Mesenteric fat pad (tissue), 1 donor: ENCODE measurements at regions not wholly inside any gene's neighbourhood (a gene's known extent, or its start where the extent isn't known, plus 50 kb on each side); places are given as distances from the start of the nearest gene placed in this dataset.
A peak's percentile ranks its signal among the peaks of the same experiment; 100 is the strongest.

Experiments used
- DNase-seq: peaks from one replicate; pipeline ENCODE4 v3.0.0-alpha.2; 2020; ENCODE audit warnings: low spot score
- donor health status: DM: yes; HTN: yes; CAD: no.

- DNase-seq, result peak; percentile 60
Measured at GRCh38 chr9:126151031-126151685, 175.5 kb upstream of the MVB12B start.

DNA sequence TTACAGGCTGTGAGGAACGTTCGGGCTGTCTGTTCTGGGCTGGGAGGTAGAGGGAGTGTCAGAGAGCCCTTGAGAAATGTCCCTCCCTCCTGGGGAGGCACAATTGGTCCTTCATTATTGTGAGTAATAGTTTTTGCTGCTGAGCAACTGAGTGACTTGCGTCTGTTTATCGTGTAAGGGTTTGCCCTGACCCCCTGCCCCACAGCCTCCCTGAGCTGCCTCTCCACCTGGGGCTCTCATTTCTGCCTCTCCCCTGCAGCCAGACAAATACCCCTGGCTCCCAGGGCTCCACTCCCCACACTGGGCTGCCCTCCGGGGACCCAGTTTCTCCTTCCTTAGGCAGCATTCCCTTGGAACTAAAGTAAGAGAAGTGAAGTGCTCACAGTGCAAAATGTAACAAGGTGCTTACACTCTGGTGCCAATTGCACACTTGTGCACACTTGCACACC is 174.9 kb upstream of the MVB12B start:
- peak; percentile 72 for DNase-seq

DNA sequence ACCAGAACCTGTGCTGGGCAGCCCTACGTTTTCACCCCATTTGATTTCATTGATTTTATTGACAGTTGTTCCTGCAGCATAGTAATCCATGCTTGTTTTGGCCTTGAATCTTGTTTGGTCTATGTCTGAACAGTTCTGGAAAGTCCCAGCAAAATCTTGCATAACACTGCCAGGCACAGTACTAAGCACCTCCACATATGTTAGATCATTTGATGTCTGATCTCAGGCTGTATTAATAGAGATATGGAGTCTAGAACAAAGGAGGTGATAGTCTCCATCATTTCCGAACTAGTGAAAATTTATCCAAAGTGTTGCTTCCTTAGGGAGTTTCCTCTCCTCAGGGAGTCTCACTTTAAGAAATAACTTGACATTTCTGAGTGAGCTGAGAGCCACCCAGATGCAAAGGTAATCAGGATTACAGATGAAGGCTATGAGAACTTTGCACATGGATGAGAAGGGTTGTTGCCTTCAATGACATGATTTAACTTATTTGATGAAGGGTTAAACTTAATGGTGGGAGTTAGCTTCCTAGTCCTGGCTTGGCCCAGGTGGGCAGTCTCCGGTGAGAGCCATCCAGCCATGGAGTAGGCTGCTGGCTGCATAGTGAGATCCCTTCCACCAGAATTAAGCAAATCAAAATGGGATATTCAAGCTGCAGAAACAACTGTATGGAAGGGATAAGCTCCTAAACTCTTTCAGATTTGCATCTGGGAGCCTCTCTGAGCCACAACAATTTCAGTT is 173.8 kb upstream of the MVB12B start:
- no peak for DNase-seq

DNA sequence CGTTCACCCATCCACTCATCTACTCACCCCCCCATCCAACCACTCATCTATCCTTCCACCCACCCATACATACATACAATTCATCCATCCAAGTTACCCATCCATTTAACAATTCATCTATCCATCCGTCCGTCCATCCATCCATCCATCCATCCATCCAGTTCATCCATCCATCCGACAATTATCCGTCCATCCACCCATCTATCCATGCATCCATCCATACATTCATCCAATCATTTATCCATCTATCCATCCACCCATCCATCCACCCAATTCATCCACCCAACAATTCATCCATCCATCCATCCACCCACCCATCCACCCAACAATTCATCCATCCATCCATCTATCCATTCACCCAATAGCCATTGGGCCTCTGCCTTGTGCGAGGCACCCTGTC is 173.2 kb upstream of the MVB12B start:
- no peak for DNase-seq

GRCh38 chr9:126154182-126154827 is 172.3 kb upstream of the MVB12B start:
- peak; percentile 60 for DNase-seq

DNA sequence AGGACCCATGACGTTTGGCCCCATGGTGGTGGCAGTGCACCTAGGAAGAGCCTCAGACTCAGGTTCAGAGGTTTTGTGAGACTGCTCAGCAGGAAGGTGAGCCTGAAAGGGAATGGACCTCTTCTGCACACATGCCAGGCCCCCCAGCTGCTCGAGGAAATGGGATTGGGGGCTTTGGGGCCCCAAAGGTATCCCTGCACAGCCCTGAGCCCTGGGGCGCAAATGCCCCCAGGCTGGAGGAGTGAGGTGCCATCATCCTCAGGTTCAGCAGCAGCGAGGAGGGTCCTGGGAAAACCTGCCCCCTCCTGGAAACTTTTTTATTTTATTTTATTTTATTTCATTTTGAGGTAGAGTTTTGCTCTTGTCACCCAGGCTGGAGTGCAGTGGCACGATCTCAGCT is 171.8 kb upstream of the MVB12B start:
- DNase-seq, result peak; percentile 51

- DNase-seq, result peak; percentile 62
Measured at GRCh38 chr9:126155756-126156664, 170.6 kb upstream of the MVB12B start.

DNA sequence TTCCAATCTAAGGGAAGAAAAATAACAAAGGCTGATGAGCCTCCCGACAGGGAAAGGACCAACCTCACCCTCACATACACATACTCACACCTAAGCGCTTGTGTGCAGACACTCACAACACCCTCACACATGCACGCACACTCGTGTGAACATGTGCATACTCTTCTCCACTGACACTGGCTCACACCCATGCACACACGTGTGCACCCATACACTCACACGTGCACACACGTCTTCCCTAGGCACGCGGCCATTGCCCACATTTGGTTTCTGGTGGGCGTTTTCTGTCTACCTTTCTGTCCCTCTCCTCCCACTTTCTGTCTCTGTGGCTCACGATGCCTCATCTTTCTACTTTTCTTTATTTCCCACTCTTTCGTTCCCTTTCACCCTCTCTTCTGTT is 169.7 kb upstream of the MVB12B start:
- peak; percentile 45 for DNase-seq

DNA sequence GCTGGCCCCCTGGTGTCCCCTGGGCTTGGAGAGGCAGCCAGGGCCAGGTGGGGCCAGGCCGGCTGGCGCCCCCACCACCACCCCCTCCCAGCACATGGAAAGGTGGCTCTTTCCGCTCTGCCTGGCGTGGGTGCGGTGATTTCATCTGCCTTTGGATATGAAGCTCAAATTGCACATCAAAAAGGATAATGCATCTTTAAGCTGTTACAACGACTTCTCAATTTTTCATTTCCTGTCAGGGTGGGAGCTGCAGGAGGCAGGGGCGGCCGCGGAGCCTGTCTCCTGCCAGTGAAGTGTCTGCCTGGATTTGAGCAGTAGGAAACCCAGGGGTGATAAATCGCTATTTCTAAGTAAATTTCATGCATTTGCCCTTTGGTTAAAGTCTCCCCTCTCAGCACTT is 169.2 kb upstream of the MVB12B start:
- peak; percentile 59 for DNase-seq

DNA sequence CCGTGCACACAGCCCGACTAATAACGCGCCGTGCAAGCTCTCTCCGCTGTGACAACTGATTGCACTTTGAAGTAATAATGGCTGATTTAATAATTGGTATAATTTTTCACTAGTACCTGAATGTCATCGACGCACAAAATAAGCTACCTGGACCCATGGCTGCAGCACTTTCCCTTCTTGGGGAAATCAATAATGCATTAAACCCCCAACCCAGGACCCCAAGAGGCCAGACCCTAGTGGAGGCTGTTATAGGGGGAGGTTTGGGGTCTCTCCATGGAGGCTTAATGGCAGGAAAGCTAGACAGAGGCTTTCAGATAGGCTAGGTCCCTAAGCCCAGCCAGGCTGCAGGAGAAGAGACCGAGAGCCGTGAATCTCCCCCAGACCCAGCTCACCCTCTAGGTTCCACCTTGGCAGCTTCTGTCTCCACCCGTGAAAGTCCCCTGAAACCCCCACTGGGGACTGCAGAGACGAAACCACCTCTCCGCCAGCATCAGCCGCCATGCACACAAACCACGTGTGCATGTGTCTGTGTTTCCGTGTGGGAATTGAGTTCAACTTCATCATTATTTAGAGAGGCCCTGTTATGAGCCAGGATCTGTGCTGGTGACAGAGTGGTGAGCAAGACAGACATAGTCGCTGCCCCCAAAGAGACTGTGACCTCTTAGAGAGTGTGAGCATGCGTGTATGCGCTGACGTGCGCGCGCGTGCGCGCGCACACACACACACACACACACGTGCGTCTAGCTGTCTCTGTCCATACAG is 168.6 kb upstream of the MVB12B start:
- DNase-seq, result peak; percentile 71

DNA sequence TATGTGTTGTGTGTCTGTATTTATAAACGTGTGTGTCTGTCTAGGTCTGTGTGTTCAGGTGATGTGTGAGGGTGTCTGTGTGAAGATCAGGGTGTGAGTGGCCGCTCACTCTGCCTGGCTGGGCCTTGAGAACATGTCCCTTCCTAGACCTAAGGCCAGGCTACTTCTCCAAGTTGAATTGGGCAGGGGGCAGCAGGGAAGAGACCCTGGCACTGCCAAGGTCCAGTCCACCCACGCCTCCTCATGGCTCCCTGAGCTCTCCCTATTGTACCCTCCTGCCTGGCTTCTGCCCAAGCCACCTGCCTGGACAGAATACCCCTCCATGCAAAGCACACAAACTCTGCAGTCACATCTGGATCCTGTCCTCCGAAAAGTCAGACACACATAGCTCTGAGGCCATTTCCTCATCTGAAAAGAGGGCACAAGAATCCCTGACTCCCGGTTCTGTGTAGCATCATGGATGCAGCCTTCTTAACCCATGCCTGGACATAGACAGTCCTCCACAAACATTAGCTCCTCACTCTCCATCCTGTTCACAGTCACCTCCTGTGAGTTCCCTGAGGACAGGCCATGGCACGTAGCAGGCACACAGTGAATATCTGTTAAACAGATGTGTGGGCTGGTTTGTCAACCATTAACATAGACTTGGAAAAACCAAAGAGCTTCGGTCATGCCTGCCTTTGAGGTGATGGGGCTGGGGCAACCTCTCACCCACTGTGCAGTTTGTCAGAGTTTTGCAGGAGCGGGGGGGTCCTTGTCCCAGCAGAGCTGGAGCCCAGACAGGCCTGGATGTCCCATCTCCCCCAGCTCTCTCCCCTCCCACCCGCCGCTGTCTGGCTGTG is 167.8 kb upstream of the MVB12B start:
- DNase-seq, result peak; percentile 85

GRCh38 chr9:126159430-126160060 is 167.1 kb upstream of the MVB12B start:
- peak; percentile 45 for DNase-seq

- DNase-seq, result peak; percentile 57
Measured at GRCh38 chr9:126160067-126160853, 166.4 kb upstream of the MVB12B start.

DNA sequence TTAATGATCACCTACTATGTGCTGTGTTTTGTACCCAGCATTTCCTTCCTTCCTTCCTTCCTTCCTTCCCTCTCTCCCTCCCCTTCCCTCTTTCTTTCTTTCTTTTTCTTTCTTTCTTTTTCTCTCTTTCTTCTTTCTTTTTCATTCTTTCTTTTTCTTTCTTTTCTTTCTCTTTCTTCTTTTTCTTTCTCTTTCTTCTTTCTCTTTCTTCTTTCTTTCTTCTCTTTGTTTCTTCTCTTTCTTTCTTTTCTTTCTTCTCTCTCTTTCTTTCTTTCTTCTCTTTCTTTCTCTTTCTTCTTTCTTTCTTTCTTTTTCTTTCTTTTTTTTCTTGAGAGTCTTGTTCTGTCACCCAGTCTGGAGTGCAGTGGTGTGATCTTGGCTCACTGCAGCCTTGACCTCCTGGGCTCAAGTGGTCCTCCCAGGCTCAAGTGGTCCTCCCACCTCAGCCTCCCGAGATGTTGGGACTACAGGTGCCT is 165.7 kb upstream of the MVB12B start:
- DNase-seq, result no peak

DNA sequence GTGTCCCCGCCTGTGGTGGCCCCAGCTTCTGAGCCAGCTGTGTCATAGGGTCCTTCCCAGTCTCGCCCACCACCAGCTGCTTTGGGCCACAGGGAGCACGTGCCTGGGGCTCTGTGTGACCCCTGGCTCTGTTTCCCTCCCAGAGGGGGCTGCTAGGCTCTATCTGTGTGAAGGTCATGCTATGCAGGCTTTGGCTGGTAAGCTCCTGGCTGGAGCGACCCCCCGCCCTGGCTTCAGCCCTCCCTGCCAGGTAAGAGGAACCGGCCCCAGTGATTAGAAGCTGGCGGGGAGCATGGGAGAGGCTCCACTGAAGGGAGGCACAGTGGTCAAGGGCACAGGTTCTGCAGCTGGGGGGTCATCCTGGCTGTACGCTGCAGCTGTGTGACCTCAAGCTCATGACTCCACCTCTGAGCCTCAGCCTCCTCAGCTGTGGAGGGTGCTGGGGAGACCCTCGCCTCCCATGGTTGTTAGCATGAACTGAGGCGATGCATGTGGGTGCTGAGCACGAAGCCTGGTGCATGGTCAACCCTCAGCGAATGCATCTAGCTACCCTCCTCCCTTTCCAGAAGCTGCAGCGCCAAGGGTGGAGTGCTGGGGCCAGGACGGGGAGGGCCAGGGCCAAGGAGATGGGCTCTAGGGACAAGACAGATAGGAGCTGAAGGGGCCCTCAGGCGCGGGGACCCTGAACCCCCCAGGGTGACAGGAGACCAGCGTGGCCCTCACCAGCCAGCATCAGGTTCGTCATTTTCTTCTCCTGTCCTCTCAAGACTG is 163.8 kb upstream of the MVB12B start:
- peak; percentile 88 for DNase-seq

DNA sequence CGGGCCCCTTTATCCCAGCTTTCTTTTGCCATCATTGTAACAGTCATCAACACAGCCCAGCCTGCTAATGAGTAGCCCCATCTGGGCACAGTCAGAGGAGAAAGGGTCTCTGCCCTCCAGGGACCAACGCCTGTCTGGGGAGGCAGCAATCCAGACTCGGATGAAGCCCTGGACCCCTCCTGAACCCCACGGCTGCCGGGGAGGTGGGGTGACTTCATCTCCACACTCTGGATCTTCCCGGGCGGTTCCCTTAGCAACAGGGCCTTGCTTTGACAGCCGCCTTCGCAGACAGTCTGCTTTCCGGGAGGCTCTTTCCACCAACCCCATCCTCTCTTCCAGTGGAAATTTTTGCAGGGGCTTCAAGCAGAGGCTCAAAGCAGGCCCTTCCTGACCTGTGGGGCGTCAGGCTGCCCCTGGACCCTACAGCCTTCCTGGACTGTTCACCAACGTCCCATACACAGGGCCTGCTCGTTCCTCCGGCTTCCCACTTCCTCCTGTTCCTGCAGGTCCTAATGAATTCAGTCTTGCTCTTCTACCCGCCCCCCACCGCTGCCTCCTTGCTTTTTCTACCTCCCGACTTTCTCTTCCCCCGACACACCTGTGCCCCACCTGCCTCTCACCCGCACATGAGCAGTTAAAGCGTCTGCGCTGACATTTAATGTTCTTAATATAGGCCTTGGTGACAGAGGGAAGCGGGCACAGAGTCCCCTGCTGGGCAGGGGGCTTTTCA is 161.7 kb upstream of the MVB12B start:
- peak; percentile 73 for DNase-seq

DNA sequence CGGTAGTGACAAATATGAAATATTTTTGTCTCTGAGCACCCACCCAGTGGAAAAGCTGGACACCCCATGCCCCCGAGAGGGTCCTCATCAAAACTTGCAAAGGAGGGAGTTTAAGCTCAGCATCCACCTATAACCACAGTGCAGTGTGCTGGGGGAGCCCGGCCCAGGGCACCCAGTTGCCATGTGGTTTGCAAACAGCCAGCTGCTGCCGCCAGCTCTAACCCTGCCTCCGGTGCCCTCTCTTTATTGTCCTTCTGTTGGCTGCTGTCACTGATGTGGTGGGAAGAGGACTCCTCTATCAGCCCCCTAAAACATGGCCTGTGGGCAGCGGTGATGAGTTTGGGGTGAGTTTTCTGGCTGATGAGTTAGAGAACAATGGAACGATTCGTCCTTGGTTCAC is 160.9 kb upstream of the MVB12B start:
- peak; percentile 68 for DNase-seq
